GM12865 (cell line): ENCODE measurements at regions not wholly inside any gene's neighbourhood (a gene's known extent, or its start where the extent isn't known, plus 50 kb on each side); places are given as distances from the start of the nearest gene placed in this dataset.
A peak's percentile ranks its signal among the peaks of the same experiment; 100 is the strongest.

ENCODE experiments used
- DNase-seq: peaks from one replicate; pipeline ENCODE4 v3.0.0; 2010; ENCODE audit warnings: low read depth
- H3K4me3 ChIP-seq: 2 replicates; pipeline ENCODE4 v1.5.1; 2011; ENCODE audit warnings: mild to moderate bottlenecking, low read depth, low read length, control low read depth
- CTCF ChIP-seq: IDR thresholded peaks from 2 replicates; pipeline ENCODE4 v1.5.1; 2011; ENCODE audit warnings: low read length, control low read depth, low read depth, inconsistent platforms; ENCODE audit not compliant: insufficient read depth; ENCODE audit errors: missing control alignments

- no peak for TF ChIP-seq CTCF
- DNase-seq = peak; percentile 87
- H3K4me3 ChIP-seq = peak overlapping the region; percentile 78
Observed at GRCh38 chr1:25031601-25031965, 101.5 kb upstream of the RUNX3 start.

DNA sequence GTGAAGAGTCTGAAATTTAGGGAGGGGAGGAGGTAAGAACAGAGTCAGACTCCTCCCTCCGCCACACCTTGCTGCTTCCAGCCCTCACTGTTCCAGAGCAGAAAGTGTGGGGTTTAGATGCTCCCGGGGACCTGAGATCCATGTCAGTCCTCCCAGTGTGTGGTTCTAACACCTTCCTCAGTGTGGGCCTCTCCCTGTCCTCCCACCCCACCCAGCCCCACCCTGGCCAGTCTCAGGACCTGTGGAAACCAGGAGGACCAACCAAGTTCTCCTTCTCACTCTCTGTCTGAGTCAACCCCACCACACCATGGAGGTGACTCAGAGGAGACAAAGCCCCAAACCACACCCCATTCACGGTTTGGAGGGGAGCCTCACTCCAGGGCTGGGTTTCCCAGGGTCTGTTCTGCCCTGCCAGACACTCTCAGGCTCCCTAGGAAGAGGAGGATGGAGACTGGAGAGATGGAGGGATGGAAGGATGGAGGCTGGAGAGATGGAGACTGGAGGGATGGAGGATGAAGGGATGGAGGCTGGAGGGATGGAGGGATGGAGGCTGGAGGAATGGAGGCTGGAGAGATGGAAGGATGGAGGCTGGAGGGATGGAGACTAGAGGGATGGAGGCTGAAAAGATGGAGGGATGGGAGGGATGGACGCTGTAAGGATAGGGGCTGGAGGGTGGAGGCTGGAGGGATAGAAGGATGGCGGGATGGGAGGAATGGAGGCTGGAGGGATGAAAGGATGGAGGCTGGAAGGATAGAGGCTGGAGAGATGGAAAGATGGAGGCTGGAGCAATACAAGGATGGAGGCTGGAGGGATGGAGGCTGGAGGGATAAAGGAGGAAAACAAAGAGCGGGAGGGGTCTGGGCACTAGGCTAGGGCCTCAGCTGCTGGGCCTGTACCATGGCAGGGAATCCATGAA is 100.9 kb upstream of the RUNX3 start:
- H3K4me3 ChIP-seq = peak overlapping the region; percentile 78
- TF ChIP-seq CTCF = no peak
- DNase-seq = peak; percentile 95

DNA sequence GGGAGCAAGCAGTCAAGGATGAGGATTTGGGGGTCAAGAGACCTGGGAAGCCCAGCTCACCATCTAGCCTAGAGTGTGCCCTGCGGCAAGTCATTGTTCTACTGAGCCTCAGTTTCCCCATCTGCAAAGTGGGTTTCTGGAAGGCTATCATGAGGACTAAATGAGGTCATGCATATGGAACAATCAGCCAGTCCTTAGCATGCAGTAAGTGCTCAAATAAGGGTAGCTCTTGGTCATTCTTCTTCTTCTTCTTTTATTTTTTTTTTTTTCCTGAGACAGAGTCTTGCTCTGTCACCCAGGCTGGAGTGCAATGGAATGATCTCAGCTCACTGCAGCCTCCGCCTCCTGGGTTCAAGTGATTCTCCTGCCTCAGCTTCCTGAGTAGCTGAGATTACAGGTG is 99.9 kb upstream of the RUNX3 start:
- no peak for TF ChIP-seq CTCF
- H3K4me3 ChIP-seq = peak overlapping the region; percentile 35
- DNase-seq = no peak

DNA sequence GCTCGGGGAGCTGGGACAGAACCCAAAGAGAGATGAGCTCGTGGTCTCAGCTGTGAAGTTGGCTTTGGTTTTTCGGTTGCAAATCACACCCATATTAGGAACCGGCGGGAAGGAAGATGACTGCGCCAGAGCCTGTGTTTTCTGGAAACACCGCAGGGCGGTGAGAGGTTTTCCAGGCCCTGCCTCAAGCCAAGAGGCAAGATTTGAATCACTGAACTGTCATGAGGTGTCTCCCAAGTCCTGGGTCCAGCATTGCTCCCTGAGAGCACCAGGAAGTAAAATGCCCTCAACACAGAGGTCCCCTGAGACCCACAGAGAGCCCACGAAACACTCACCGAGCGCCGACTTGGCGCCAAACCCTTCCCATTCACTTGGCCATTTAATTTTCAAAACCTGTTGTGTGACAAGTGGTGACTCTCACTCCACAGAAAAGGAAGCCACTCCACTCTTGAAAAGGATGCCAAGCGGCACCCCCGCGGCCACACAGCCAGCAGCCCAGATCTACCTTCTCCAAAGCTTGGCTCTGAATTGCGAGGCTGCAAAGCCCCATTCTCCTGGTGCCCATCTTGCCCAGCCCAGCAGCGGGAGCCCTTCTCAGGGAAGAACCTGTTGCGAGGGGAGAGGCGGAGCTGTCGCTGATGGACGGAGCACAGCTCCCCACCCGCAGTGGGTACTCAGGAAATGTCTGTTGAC is 99.0 kb upstream of the RUNX3 start:
- TF ChIP-seq CTCF = no peak
- peak; percentile 86 for DNase-seq
- H3K4me3 ChIP-seq = peak overlapping the region; percentile 35

DNA sequence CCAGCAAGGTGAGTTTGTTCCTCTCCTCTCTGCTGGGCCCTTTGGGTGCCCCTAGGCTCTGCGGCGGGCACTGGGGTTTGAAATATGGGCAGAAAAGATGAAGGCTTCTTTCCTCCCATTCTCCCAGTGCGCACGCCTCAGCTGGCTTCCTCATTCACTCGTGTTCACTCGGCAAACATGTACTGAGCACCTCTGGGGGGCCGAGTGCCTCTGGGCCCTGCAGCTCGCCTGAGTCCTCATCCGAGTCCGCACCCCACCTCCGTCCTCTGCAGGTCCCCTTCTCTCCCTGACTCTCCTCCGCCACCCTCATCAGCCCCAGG is 98.5 kb upstream of the RUNX3 start:
- TF ChIP-seq CTCF = no peak
- no peak for DNase-seq
- H3K4me3 ChIP-seq = peak overlapping the region; percentile 35

DNA sequence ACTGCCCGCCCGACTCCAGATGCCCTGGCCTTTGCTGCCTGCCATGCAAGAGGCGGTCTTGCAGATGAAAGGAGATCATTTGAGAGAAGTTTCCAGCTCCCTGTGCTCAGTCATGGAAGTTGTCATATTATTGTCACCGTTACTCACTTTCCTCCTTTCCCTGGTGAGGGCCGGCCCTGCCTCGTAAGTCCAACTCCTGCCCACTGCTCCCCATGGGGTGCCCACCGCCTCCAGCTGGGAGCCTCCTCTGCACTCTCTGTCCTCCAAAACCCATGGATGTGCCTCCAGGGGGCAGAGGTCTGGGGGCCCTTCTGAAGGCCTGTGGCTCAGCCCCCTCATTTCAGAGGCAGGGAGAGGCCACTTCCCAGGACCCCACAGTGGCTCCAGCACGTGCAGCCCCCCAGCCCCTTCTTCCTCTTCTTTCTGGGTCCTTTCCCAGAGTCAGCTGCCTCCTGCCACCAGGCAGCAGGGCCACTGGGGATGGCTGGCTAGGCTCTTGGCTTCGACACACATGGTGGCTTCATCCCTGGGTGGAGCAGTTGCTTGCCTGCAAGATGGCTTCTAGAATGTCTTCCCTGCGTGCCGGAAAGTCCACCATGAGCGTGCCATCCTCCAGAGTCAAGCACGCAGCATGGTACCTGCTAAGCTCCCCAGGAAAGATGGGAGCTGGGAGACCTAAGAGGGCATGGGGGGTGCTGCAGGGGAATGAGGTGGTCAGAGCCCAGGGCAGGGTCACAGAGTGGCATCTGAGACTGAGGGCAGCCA is 97.9 kb upstream of the RUNX3 start:
- no peak for DNase-seq
- H3K4me3 ChIP-seq = peak overlapping the region; percentile 35
- TF ChIP-seq CTCF = no peak
